ENCODE measurements at regions not wholly inside any gene's neighbourhood (a gene's known extent, or its start where the extent isn't known, plus 50 kb on each side); places are given as distances from the start of the nearest gene placed in this dataset.

- no peak for TF ChIP-seq CTCF (IDR thresholded peaks at IDR 0.05; ENCODE audit: insufficient read depth, low read depth, low read length)
These were observed 572.0 kb upstream of the MAN1A1 start for GRCh38 chr6:119921491-119922010.

GRCh38 chr6:119917186-119917585 is 567.6 kb upstream of the MAN1A1 start:
- no peak for TF ChIP-seq CTCF (IDR thresholded peaks at IDR 0.05; ENCODE audit: insufficient read depth, low read depth, low read length)
- no peak for DNase-seq (ENCODE audit: low read depth)

More at GRCh38 chr6:119921491-119922010, 572.0 kb upstream of the MAN1A1 start:
- no peak for DNase-seq (ENCODE audit: low read depth)
- no peak overlapping the region for H3K4me3 ChIP-seq (ENCODE audit: low read depth, low read length)

GRCh38 chr6:119915971-119916370 is 566.4 kb upstream of the MAN1A1 start:
- TF ChIP-seq CTCF (IDR thresholded peaks at IDR 0.05; ENCODE audit: insufficient read depth, low read depth, low read length), result no peak
- DNase-seq (ENCODE audit: low read depth), result no peak
- no peak overlapping the region for H3K4me3 ChIP-seq (ENCODE audit: low read depth, low read length)

More at GRCh38 chr6:119917186-119917585, 567.6 kb upstream of the MAN1A1 start:
- no peak overlapping the region for H3K4me3 ChIP-seq (ENCODE audit: low read depth, low read length)

GRCh38 chr6:119908157-119908556 is 558.6 kb upstream of the MAN1A1 start:
- H3K4me3 ChIP-seq (ENCODE audit: low read depth, low read length), result no peak overlapping the region
- no peak for TF ChIP-seq CTCF (IDR thresholded peaks at IDR 0.05; ENCODE audit: insufficient read depth, low read depth, low read length)

GRCh38 chr6:119902681-119903080 is 553.1 kb upstream of the MAN1A1 start:
- no peak for TF ChIP-seq CTCF (IDR thresholded peaks at IDR 0.05; ENCODE audit: insufficient read depth, low read depth, low read length)
- no peak overlapping the region for H3K4me3 ChIP-seq (ENCODE audit: low read depth, low read length)
- DNase-seq (ENCODE audit: low read depth), result no peak

More at GRCh38 chr6:119908157-119908556, 558.6 kb upstream of the MAN1A1 start:
- no peak for DNase-seq (ENCODE audit: low read depth)

- DNase-seq (ENCODE audit: low read depth), result no peak
- no peak for TF ChIP-seq CTCF (IDR thresholded peaks at IDR 0.05; ENCODE audit: insufficient read depth, low read depth, low read length)
- H3K4me3 ChIP-seq (ENCODE audit: low read depth, low read length), result no peak overlapping the region
These were observed 547.2 kb upstream of the MAN1A1 start for GRCh38 chr6:119896806-119897205.

- no peak overlapping the region for H3K4me3 ChIP-seq (ENCODE audit: low read depth, low read length)
- TF ChIP-seq CTCF (IDR thresholded peaks at IDR 0.05; ENCODE audit: insufficient read depth, low read depth, low read length), result no peak
- no peak for DNase-seq (ENCODE audit: low read depth)
These were observed 546.1 kb upstream of the MAN1A1 start for GRCh38 chr6:119895626-119896025.
